ENCODE measurements at regions not wholly inside any gene's neighbourhood (a gene's known extent, or its start where the extent isn't known, plus 50 kb on each side); places are given as distances from the start of the nearest gene placed in this dataset.

- Histone ChIP-seq H3K79me2 (ENCODE audit: control insufficient read depth, insufficient read depth, low read length) (no peaks in the 10 kb centered on the region), H4K20me1 (replicated peaks; ENCODE audit: control insufficient read depth, extremely low read depth, insufficient read depth, low read length) (no peaks in the 10 kb centered on the region), H3K36me3 (ENCODE audit: control insufficient read depth in 2 of 2, extremely low read depth in 1 of 2, insufficient read depth in 2 of 2, low read length in 2 of 2) (no peaks in the 10 kb centered on the region), H2AFZ (ENCODE audit: low read depth, low read length) (no peak overlapping the region), H3K27ac (ENCODE audit: insufficient read depth, low read depth, low read length) (no peak overlapping the region), H3K4me2 (ENCODE audit: insufficient read depth, low read length) (no peak overlapping the region), H3K9me3 (replicated peaks; ENCODE audit: control insufficient read depth, insufficient read depth, low read length) (no peaks in the 10 kb centered on the region), H3K27me3 (ENCODE audit: control insufficient read depth in 2 of 2, insufficient read depth in 2 of 2, low read length in 2 of 2) (no peaks in the 10 kb centered on the region), H3K4me1 (ENCODE audit: control insufficient read depth, extremely low read depth, insufficient read depth, low read length) (no peaks in the 10 kb centered on the region), H3K4me3 (replicated peaks in 1 of 3; ENCODE audit: insufficient read depth in 1 of 3, low read depth in 1 of 3, low read length in 3 of 3) (no peak overlapping the region), H3K9ac (replicated peaks; ENCODE audit: extremely low read depth, insufficient read depth, low read length) (no peak overlapping the region), H3K9me1 (replicated peaks; ENCODE audit: control insufficient read depth, extremely low read depth, insufficient read depth, low read length) (no peaks in the 10 kb centered on the region)
- POLR2A ChIA-PET, result no interaction called here
- CTCF ChIA-PET, result no interaction called here
- no TSS peak for BruUV-seq (replicated peaks)
- intact Hi-C loops (cut with micrococcal nuclease), result no loop called here
- dilution Hi-C loops (cut with MboI; ENCODE audit: extremely low pct_ligation_motif_present, low sequenced_read_pairs), result no loop called here
- TF ChIP-seq EZH2 (IDR thresholded peaks at IDR 0.05; ENCODE audit: borderline replicate concordance, low read depth, low read length, severe bottlenecking), result no peak
- TF ChIP-seq FOS (IDR thresholded peaks at IDR 0.05; ENCODE audit: borderline replicate concordance, insufficient read depth, low read length), result no peak
- TF ChIP-seq POLR2A (IDR thresholded peaks at IDR 0.05; ENCODE audit: low read depth, low read length), result no peak
- no peak for TF ChIP-seq MYC (IDR thresholded peaks at IDR 0.05; ENCODE audit: low read depth, low read length)
- no peak for TF ChIP-seq JUN (IDR thresholded peaks at IDR 0.05; ENCODE audit: borderline replicate concordance, insufficient read depth, insufficient read length, low read depth)
- TF ChIP-seq, protein P1, sequence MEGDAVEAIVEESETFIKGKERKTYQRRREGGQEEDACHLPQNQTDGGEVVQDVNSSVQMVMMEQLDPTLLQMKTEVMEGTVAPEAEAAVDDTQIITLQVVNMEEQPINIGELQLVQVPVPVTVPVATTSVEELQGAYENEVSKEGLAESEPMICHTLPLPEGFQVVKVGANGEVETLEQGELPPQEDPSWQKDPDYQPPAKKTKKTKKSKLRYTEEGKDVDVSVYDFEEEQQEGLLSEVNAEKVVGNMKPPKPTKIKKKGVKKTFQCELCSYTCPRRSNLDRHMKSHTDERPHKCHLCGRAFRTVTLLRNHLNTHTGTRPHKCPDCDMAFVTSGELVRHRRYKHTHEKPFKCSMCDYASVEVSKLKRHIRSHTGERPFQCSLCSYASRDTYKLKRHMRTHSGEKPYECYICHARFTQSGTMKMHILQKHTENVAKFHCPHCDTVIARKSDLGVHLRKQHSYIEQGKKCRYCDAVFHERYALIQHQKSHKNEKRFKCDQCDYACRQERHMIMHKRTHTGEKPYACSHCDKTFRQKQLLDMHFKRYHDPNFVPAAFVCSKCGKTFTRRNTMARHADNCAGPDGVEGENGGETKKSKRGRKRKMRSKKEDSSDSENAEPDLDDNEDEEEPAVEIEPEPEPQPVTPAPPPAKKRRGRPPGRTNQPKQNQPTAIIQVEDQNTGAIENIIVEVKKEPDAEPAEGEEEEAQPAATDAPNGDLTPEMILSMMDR (IDR thresholded peaks at IDR 0.05; ENCODE audit: extremely low read depth in 1 of 2, insufficient read depth in 1 of 2, low read depth in 1 of 2, low read length in 2 of 2), result no peak
- no peak for TF ChIP-seq GATA2 (IDR thresholded peaks at IDR 0.05; ENCODE audit: insufficient read depth, insufficient read length, low read depth, low read length)
- no peak for TF ChIP-seq POLR2AphosphoS5 (IDR thresholded peaks at IDR 0.05; ENCODE audit: insufficient read depth, low read depth, low read length)
- no peak for TF ChIP-seq MAX (IDR thresholded peaks at IDR 0.05; ENCODE audit: insufficient read depth, insufficient read length)
- DNase-seq (ENCODE audit: low read depth, low spot score) (no peak), FAIRE-seq (no peak)
Measured at GRCh38 chr11:98657711-98658110, 363.0 kb upstream of the CNTN5 start.

All from endothelial cell of umbilical vein (primary cell).